VCaP (cell line): ENCODE measurements at regions not wholly inside any gene's neighbourhood (a gene's known extent, or its start where the extent isn't known, plus 50 kb on each side); places are given as distances from the start of the nearest gene placed in this dataset.

ENCODE experiments used
- H3K27ac ChIP-seq: fragments of 450-650 bp; 2 replicates; pipeline ENCODE4 v1.5.1; 2017
- CTCF ChIP-seq: fragments of 450-650 bp; conservative IDR thresholded peaks from 2 replicates; pipeline ENCODE4 v1.5.1; 2017; ENCODE audit warnings: mild to moderate bottlenecking, moderate library complexity

GRCh38 chr11:21897752-21898151 is 295.1 kb upstream of the ANO5 start:
- no peak overlapping the region for H3K27ac ChIP-seq
- TF ChIP-seq CTCF = no peak

- TF ChIP-seq CTCF = no peak
- H3K27ac ChIP-seq = no peak overlapping the region
These were observed 284.7 kb upstream of the ANO5 start for GRCh38 chr11:21908211-21908610.

- no peak overlapping the region for H3K27ac ChIP-seq
- no peak for TF ChIP-seq CTCF
These were observed 283.7 kb upstream of the ANO5 start for GRCh38 chr11:21909145-21909544.

- no peak for TF ChIP-seq CTCF
- no peak overlapping the region for H3K27ac ChIP-seq
These were observed 281.8 kb upstream of the ANO5 start for GRCh38 chr11:21911061-21911460.

- TF ChIP-seq CTCF = no peak
- no peak overlapping the region for H3K27ac ChIP-seq
These were observed 280.6 kb upstream of the ANO5 start for GRCh38 chr11:21912285-21912684.

GRCh38 chr11:21921151-21921550 is 271.7 kb upstream of the ANO5 start:
- no peak for TF ChIP-seq CTCF

GRCh38 chr11:21924262-21924661 is 268.6 kb upstream of the ANO5 start:
- TF ChIP-seq CTCF = no peak
- no peak overlapping the region for H3K27ac ChIP-seq

More at GRCh38 chr11:21921151-21921550, 271.7 kb upstream of the ANO5 start:
- no peak overlapping the region for H3K27ac ChIP-seq

GRCh38 chr11:21927628-21928027 is 265.3 kb upstream of the ANO5 start:
- TF ChIP-seq CTCF = no peak
- H3K27ac ChIP-seq = no peak overlapping the region
